DMS114 treated with DMSO at 0.1 percent for 48 hours (cell line): ENCODE measurements at regions not wholly inside any gene's neighbourhood (a gene's known extent, or its start where the extent isn't known, plus 50 kb on each side); places are given as distances from the start of the nearest gene placed in this dataset.
"Not testable (repeated sequence)": the region's sequence is repeated elsewhere in the genome, so short reads cannot be mapped to it uniquely, and the experiment has no call there.

Experiments used
- DNase-seq: peaks from one replicate; lab custom pipeline; 2025; ENCODE audit not compliant: unreplicated experiment; lab: John Stamatoyannopoulos, UW

DNA sequence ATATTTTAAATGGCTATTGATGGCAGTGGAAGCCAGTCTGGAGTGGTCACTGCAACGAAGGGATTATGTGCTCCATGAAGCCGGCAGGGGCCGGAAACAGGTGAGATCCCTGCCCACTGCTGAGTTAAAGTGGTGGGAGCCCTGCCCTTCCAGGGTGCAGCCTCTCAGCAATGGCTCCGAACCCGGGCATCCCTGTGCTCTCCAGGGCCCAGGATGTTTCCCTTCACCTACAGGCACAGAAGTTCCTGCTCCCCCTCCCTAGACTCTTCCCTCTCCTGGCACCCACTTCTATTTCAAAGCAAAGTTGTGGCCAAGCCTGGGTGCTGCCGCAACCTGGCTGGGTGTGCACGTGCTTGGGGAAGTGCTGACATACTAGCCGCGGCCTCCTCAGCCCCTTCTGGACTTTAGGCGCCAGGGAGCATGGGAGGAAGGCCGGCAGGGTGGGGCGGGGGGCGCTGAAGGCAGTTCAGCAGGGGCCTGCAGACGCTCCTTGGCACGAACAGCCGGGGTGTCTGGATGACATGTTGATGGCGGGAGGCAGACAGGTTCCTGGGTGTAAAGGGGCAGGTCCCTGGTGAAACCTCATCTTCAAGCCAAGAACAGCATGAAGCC is 452.3 kb downstream of the HTR1B start:
- no peak for DNase-seq

DNA sequence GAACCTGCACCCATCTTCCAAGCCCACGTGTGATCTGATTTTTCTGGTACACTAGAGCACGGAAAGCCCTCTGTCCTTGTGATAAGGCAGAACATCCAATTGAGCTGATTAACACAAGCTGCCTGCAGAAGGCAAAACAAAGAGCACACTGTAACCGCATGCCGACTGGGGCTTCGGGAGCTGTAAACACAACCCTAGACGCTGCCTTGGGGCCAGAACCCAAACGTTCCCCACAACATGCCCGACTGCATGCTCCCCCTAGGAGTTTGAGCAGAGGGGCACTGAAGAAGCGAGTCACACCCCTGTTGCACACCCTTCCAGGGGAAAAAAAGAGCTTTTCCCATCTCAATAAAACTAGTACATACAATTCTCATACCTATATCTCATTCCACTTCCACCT is 470.7 kb downstream of the HTR1B start:
- no peak for DNase-seq

DNA sequence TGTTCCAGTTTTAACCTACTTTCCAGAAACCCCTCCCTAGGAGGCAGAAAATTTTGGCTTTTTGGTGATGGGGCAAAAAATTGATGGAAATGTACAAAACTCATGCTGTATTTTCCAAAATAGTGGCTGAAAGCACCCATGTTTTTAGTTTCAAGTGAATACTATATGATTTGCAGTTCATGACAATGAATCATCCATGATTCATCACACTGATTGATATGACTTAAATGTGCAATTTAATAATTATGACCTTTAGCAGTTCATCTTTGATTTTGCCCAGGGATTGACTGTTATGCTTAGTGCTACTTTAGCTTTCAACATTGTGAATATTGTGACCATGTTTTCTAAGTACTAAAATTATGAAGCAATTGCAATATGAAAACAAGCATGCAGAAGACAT is 478.7 kb downstream of the HTR1B start:
- DNase-seq, result no peak

DNA sequence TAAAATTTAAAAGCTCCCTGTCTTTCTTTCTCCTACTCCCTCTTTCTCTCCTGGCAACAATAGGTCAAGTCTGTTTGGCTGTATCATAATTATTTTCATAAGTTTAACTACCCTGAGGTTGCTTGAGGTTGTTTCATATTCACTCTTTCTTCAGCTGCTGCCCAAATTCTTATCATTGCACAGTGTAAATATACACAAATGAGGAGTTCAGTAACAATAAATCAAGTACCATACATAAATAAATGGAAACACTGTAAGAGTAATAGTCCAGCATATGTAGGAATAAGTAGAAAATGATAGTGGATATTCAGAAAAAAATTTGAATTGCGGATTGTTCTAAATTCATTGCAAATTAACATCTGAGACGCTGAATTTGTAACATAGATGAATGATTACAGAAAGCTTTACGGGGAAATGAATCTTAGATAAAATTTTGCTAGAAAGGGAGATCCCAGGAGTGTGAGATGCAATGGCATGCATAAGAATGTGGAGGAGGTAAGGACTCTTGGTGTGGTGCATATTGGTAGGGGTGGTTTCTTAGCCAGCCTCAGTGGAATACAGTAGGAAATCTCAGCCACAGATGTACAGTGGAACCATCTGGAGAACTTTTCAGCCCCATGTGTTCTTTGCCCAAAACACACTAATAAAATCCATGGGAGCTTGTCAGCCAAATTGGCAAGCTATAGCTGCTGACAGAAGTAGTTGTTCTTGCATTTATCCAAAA is 480.7 kb downstream of the HTR1B start:
- no peak for DNase-seq

DNA sequence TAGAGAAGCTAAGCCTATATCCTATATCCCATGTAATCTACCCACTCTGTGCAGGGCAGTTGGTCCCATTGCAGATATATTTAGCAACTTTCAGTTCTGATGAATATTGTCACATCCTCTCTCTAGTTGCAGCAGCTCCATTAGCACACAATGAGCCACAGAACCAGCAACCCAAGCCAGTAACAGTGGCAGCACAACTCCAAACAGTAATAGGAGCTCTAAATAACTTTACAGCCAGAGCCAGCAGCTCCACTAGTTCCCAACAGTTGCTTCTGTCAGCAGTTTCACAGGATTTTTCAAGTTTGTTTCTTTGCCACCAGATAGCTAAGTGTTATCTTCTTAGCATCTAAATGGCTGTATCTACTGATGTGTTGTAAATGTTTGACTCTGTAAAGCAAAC is 490.8 kb downstream of the HTR1B start:
- DNase-seq, result no peak

DNA sequence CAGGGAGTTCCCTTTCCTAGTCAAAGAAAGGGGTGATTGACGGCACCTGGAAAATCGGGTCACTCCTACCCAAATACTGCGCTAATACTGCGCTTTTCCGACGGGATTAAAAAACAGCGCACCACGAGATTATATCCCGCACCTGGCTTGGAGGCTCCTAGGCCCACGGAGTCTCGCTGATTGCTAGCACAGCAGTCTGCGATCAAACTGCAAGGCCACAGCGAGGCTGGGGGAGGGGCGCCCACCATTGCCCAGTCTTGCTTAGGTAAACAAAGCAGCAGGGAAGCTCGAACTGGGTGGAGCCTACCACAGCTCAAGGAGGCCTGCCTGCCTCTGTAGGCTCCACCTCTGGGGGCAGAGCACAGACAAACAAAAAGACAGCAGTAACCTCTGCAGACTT is 504.1 kb downstream of the HTR1B start:
- DNase-seq, result not testable (repeated sequence)

DNA sequence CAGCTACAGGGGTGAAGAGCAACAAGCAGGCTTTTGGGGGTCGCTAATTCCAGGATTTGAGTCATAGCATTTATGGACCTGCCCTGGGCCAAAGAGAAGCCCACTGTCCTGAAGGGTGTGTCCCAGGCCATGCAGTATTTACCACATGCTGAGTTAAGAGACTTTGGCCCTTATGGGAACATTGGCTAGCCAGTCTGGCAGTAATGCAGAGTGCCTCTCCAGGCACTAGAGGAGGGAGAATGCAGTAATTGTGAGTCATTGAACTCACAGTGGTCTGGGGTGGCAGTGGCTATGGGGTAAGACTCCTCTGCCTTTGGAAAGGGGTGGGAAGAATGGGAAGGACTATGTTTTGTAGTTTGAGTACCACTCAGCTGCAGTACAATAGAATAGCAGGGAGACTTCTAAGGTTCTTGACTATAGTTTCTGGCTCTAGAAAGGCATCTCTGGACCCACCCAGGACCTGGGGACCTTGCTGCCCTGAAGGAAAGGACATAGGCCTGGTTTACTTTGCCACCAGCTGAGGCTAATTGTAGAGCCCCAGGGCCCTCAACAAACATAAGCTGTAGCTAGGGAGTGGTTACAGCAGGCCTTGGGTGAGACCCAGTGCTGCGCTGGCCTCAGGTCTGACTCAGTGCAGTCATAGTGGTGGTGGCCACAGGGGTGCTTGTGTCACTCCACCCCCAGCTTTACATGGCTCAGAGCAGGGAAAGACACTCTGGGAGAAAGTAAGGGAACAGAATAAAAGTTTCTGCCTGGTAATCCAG is 520.9 kb downstream of the HTR1B start:
- DNase-seq, result no peak

DNA sequence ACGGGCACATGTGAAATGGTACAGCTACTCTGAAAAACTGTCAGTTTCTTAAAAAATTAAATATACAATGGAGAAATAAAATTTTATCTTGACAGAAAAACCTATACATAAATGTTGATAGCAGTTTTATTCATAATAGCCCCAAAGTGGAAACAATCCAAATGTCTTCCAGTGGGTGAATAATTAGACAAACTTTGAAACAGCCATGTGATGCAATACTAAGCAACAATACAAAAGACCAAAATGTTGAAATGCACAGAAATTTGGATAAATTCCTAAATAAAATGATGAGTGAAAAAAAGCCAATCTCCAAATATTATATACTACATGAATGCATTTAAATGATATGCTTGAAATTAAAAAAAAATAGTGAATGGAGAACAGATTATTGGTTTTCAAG is 523.1 kb downstream of the HTR1B start:
- no peak for DNase-seq

DNA sequence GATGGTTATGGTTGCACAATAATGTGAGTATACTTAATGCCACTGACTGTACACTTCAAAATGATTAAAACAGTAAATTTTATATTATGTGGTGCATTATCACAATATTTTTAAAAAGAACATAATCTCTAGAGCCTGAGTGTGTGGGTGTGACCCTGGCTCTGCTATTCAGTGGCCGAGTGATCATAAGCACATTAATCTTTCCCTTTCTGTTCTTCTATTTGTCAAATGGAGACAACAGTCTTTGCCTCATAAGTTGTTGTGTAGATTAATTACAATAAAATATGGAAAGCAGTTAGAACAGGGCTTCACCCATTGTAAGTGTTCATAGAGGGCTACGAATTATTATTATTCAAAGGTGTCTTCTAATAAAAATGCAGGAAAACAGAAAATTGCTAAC is 548.6 kb downstream of the HTR1B start:
- DNase-seq, result no peak

DNA sequence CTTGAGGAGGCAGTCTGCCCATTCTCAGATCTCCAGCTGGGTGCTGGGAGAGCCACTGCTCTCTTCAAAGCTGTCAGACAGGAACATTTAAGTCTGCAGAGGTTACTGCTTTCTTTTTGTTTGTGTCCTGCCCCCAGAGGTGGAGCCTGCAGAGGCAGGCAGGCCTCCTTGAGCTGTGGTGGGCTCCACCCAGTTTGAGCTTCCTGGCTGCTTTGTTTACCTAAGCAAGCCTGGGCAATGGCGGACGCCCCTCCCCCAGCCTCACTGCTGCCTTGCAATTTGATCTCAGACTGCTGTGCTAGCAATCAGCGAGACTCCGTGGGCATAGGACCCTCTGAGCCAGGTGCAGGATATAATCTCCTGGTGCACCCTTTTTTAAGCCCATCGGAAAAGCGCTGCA is 557.8 kb downstream of the HTR1B start:
- DNase-seq, result not testable (repeated sequence)

DNA sequence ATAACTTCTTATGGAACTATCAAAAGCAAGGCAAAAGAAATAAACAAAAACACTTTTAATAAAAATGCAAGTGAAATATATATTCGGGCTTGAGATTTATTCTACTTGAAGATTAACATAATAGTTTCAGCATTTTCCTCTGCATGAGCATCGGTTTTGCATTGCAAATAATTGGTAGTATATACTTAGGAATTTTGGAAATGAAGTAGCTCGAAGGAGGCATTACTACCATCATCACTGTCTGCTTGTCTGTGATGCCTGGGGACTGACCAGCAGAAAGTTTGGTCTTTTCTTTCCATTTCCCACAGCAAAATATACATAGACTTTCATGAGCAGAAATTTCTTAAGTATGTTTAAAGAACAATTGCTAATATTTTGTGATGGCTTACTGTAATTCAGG is 570.7 kb downstream of the HTR1B start:
- DNase-seq, result no peak

DNA sequence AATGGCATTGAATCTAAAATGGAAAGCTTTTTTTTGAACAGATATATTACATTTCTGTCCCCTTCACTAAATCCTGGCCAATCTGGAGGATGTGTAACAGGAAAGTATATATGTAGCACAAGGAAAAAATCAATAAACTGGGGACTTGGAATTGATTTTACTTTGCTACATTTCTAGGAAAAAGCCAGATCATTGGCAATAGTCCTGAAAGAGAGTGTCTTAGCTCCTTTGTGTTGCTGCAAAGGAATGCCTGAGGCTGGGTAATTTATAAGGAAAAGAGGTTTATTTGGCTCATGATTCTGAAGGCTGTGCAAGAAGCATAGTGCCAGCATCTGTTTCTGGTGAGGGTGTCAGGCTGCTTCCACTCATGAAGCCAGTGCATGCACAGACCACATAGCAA is 574.9 kb downstream of the HTR1B start:
- DNase-seq, result no peak

DNA sequence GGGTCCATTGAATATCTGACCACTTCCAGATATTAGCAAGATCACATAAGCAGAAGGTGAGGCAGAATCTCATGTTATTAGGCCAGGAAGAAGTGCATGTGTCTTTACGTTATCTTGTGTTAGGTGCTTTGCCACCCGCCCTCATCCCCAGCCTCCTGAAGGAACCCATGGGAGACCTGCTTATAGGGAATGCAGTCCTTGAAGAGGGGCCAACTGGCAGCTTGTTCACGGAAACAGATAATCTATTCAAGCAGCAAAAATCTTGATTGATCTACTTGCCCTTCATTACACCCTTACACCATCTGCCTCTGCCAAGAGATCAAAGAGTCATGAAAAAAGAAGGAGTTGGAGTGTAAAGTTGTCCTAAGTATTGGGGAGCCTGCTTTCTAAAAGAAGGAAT is 576.4 kb downstream of the HTR1B start:
- DNase-seq, result no peak

DNA sequence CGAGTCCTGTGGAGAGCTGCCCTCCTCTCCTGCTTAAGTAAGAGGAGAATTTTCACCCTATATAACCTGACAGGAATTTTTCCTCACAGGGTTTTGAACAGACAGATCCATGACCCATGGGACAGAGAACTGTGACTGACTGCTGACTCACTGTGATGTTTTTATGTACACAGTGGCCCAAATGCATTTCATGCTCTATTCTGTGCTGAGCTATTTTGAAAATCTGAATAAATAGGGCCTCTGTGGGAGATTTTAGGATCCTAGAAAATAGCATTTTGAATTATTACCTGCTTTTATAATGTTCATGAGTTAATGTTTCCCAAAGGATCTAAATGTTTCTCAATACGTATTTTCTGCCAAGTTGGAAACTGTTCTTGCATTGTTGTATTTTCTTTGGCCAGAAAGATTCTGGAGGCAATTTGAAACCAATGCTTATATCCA is 577.4 kb downstream of the HTR1B start:
- DNase-seq, result no peak

DNA sequence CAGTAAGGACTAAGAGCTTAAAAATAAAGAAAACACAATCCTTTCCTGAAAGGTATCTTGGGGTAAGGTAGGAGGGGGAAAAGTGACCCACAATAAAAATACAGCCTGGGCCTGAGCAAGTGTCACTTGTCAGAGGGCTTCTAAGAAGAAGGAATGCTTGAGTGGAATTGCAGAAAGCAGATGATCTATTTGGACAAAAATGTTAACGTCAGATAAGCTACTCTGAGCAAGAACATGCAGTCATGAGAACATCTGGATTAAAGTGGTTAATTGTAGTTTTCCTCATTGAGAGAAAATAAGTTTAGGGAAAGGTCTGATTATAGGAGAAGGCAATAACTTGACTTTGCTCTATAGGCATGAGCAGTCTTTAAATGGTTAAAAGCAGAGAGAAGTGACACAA is 581.9 kb downstream of the HTR1B start:
- no peak for DNase-seq

DNA sequence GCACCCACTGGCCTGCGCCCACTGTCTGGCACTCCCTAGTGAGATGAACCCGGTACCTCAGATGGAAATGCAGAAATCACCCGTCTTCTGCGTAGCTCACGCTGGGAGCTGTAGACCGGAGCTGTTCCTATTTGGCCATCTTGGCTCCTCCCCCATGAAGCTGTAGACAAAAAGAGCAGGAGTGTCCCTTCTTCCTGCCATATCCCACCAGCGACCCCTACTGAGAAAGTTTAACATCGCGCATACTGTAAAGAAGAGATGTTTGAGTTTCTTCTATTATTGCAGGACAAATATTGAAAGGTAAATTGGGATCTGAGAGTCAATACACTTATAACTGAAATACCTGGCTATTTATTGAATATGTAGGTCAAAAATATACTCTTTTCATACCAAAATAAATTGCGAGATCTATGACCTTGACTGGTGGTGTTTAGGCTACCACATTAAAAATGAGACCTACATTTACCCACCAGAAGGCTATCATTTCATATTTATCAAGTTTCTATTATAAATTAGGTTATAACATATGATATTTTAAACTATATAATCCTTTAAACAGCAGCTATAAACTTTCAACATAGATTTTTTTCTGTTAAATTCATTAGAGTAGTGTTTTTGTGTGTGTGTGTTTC is 586.3 kb downstream of the HTR1B start:
- peak; percentile 52 for DNase-seq

DNA sequence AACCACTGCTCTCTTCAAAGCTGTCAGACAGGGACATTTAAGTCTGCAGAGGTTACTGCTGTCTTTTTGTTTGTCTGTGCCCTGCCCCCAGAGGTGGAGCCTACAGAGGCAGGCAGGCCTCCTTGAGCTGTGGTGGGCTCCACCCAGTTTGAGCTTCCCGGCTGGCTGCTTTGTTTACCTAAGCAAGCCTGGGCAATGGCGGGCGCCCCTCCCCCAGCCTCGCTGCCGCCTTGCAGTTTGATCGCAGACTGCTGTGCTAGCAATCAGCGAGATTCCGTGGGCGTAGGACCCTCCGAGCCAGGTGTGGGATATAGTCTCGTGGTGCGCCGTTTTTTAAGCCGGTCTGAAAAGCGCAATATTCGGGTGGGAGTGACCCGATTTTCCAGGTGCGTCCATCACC is 586.9 kb downstream of the HTR1B start:
- not testable (repeated sequence) for DNase-seq

DNA sequence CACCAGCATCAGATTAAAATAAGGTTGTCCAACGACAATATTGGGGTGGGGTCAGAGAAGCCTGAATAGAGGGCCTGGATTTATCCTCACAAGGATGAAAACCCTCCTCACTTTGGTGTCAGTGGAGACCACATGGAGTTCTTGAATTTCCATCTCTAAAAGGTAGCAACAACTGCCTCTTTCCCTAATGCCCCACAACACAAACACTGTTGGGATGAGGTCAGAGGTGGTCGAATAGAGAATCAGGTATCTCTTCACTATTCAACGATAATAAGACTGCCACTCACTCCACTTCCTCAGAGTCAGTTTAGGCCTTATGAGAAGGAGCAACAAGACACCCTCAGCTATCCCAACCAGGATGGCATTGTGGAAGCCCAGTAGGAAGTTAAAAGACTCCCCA is 596.1 kb downstream of the HTR1B start:
- DNase-seq, result no peak

DNA sequence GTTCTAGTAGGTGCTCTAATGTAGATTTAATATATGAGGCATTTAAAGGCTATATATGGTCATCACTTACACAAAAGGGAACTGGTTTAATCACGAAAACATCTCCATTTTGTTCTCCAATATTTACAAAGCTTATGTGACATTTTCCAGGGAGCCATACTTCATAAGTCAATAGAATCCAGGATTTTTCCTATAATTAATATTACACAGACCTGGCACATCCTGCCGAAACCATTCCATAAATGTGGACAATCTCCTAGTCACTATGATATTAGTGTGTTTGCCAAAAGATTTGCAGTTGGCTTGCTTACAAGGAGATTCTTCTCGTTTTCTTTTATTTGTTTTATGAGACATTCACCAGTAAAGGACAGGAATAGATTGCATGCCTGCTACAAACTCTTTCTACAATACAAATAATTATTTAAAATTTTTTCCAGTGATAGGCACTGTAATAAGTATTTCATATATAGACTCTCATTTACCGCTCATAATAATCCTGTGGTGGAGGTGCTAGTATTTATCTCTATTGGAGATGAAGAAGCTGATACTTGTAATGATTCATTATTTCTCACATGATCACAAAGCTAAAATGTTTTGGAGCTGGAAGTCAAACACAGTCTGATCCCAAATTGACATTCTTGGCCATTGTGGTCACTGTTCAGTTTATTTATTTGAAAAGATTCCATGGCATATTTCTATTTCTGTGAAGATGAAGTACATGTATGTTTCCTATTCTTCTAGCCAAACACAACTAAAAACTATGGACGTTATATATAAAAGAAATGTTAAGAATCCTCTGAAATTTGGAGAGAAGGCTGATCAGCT is 597.0 kb downstream of the HTR1B start:
- DNase-seq, result no peak

DNA sequence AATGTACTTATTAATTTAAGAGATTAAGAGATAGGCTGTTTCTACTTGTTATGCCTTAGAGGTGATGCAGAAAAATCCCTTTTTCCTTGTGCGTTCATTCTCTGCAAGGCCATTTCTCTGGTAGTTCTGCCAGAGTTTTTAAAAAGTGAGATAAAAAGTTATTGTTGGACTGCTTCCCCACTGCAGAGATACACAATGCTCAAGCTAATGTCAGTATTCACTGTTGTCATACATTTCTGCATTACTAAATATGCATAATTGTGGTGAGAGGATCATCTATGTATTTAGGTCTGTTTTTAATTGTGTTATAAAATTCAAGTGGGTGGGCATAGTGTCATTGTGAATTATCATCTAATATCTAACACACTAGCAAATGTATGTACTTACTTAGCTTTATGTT is 600.4 kb downstream of the HTR1B start:
- DNase-seq, result no peak

DNA sequence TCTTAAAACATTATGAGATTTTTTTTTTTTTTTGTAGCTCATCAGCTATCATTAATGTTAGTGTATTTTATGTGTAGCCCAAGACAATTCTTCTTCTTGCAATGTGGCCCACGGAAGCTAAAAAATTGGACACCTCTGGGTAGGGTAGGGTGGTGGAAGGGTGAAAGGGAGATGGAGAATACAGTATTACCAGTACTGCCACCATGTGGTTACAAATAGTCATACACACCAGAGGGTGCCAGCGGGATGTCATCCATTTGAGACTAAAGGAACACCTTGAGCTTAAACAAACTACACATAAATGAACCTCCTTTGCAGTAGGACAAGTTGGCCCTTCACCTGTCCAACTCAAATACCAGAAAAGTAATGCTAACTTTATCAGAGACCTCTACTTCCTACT is 601.9 kb downstream of the HTR1B start:
- DNase-seq, result no peak
